Transverse colon (tissue), 3 donors: ENCODE measurements at regions not wholly inside any gene's neighbourhood (a gene's known extent, or its start where the extent isn't known, plus 50 kb on each side); places are given as distances from the start of the nearest gene placed in this dataset.

Source experiments
- CTCF ChIP-seq, 5 experiments: fragments of 200-600 bp in 3 of 5; fragments of 450-650 bp in 2 of 5; sonication (generic) in 3 of 5; IDR thresholded peaks; 1 replicate in 2 of 5; 2 replicates in 3 of 5; pipeline ENCODE4 v1.5.1; 2016 to 2017; ENCODE audit warnings: antibody characterized with exemption in 5 of 5, inconsistent platforms in 3 of 5, mild to moderate bottlenecking in 2 of 5, moderate library complexity in 1 of 5
- POLR2A ChIP-seq: fragments of 450-650 bp; IDR thresholded peaks from one replicate; pipeline ENCODE4 v1.6.1; 2016; ENCODE audit warnings: antibody characterized with exemption, mild to moderate bottlenecking, moderate library complexity

- TF ChIP-seq CTCF (IDR thresholded peaks at IDR 0.05) (no peak), POLR2A (no peak)
These were observed 1049.6 kb upstream of the SEMA6A start for GRCh38 chr5:117624201-117624600.
